ENCODE measurements at regions not wholly inside any gene's neighbourhood (a gene's known extent, or its start where the extent isn't known, plus 50 kb on each side); places are given as distances from the start of the nearest gene placed in this dataset.

DNA sequence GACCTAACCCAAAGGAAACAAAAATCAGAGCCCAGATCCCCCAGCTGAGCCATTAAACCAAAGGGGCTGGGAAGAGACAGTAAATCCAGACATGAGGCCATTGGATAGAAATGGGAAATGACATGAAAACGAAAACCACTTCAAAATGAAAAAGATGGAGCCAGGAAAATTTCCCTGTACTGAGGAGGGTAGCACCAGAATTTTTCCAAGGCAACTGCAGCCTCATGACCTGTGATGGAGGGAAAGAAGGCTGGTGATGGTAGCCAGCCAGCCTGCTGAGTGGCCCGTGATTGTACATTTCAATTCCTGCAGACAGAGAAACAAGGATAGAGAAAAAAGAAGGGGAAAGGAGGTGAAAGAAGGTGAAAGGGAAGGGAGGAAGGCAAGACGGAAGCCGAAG, 268.4 kb upstream of the PLET1 start:
- TF ChIP-seq, protein P1, sequence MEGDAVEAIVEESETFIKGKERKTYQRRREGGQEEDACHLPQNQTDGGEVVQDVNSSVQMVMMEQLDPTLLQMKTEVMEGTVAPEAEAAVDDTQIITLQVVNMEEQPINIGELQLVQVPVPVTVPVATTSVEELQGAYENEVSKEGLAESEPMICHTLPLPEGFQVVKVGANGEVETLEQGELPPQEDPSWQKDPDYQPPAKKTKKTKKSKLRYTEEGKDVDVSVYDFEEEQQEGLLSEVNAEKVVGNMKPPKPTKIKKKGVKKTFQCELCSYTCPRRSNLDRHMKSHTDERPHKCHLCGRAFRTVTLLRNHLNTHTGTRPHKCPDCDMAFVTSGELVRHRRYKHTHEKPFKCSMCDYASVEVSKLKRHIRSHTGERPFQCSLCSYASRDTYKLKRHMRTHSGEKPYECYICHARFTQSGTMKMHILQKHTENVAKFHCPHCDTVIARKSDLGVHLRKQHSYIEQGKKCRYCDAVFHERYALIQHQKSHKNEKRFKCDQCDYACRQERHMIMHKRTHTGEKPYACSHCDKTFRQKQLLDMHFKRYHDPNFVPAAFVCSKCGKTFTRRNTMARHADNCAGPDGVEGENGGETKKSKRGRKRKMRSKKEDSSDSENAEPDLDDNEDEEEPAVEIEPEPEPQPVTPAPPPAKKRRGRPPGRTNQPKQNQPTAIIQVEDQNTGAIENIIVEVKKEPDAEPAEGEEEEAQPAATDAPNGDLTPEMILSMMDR (conservative IDR thresholded peaks at IDR 0.05; ENCODE audit: low read depth, low read length) = no peak
- TF ChIP-seq MAFK (IDR thresholded peaks at IDR 0.05; ENCODE audit: low read depth, low read length) (no peak), POLR2A (IDR thresholded peaks at IDR 0.05; ENCODE audit: low read depth, low read length) (no peak), MXI1 (IDR thresholded peaks at IDR 0.05; ENCODE audit: borderline replicate concordance, low read depth, low read length) (no peak), RCOR1 (IDR thresholded peaks at IDR 0.05; ENCODE audit: insufficient replicate concordance, low read length) (no peak), BHLHE40 (IDR thresholded peaks at IDR 0.05; ENCODE audit: low read depth, low read length) (no peak), SMC3 (IDR thresholded peaks at IDR 0.05; ENCODE audit: low read depth, low read length) (no peak), RAD21 (IDR thresholded peaks at IDR 0.05; ENCODE audit: low read length) (no peak), MAZ (IDR thresholded peaks at IDR 0.05; ENCODE audit: borderline replicate concordance, low read depth, low read length) (no peak), RFX5 (IDR thresholded peaks at IDR 0.05; ENCODE audit: low read depth, low read length) (no peak), NFE2L2 (IDR thresholded peaks at IDR 0.05; ENCODE audit: low read depth, low read length) (no peak), CEBPB (IDR thresholded peaks at IDR 0.05; ENCODE audit: low read depth, low read length) (no peak)
- TF ChIP-seq, protein P2, sequence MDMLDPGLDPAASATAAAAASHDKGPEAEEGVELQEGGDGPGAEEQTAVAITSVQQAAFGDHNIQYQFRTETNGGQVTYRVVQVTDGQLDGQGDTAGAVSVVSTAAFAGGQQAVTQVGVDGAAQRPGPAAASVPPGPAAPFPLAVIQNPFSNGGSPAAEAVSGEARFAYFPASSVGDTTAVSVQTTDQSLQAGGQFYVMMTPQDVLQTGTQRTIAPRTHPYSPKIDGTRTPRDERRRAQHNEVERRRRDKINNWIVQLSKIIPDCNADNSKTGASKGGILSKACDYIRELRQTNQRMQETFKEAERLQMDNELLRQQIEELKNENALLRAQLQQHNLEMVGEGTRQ (IDR thresholded peaks at IDR 0.05; ENCODE audit: low read depth, low read length) = no peak
